BE2C (cell line): ENCODE measurements at regions not wholly inside any gene's neighbourhood (a gene's known extent, or its start where the extent isn't known, plus 50 kb on each side); places are given as distances from the start of the nearest gene placed in this dataset.
A peak's percentile ranks its signal among the peaks of the same experiment; 100 is the strongest.
"Not testable (repeated sequence)": the region's sequence is repeated elsewhere in the genome, so short reads cannot be mapped to it uniquely, and the experiment has no call there.

Experiments
- DNase-seq: peaks from one replicate; pipeline ENCODE4 v3.0.0-alpha.2; 2020
- H3K27me3 ChIP-seq: fragments of 250-450 bp; sonication (Bioruptor Pico); 2 replicates; pipeline ENCODE4 v1.5.1; 2020; ENCODE audit warnings: mild to moderate bottlenecking
- H3K36me3 ChIP-seq: fragments of 250-450 bp; sonication (Bioruptor Pico); 2 replicates; pipeline ENCODE4 v1.5.1; 2020; ENCODE audit warnings: mild to moderate bottlenecking
- H3K4me1 ChIP-seq: fragments of 250-450 bp; sonication (Bioruptor Pico); 2 replicates; pipeline ENCODE4 v1.5.1; 2020
- H3K4me3 ChIP-seq: 2 replicates; pipeline ENCODE4 v1.5.1; 2011; ENCODE audit warnings: low read depth, low read length
- H3K9me3 ChIP-seq: fragments of 250-450 bp; sonication (Bioruptor Pico); 2 replicates; pipeline ENCODE4 v1.5.1; 2020
- TF ChIP-seq, protein P1 (sequence below): IDR thresholded peaks from 2 replicates; pipeline ENCODE4 v1.5.1; 2012; ENCODE audit warnings: mild to moderate bottlenecking, low read depth, low read length

DNA sequence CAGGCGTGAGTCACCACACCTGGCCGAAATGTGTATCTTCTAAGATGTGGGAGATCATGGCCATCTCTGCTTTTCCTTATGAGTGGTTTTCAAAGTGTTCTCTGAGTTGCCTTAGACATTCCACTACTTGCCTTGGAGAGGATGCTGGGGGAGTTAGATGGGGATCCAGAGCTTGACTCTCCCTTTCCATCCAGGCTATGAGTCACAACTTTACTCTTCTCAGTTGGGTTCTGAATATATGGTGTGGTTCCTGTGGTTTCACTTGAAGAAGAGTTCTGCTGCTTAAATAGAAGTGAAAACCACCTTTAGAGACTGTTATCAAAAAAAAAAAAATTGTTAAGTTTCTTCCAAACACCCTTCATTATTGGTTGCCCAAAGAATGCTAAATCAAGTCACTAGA, 217.6 kb downstream of the ZNF608 start:
- no peak for DNase-seq
- no peaks in the 10 kb centered on the region for H3K27me3 ChIP-seq
- H3K4me1 ChIP-seq, result no peaks in the 10 kb centered on the region
- H3K36me3 ChIP-seq, result no peaks in the 10 kb centered on the region
- H3K4me3 ChIP-seq, result no peak overlapping the region
- TF ChIP-seq, protein P1, sequence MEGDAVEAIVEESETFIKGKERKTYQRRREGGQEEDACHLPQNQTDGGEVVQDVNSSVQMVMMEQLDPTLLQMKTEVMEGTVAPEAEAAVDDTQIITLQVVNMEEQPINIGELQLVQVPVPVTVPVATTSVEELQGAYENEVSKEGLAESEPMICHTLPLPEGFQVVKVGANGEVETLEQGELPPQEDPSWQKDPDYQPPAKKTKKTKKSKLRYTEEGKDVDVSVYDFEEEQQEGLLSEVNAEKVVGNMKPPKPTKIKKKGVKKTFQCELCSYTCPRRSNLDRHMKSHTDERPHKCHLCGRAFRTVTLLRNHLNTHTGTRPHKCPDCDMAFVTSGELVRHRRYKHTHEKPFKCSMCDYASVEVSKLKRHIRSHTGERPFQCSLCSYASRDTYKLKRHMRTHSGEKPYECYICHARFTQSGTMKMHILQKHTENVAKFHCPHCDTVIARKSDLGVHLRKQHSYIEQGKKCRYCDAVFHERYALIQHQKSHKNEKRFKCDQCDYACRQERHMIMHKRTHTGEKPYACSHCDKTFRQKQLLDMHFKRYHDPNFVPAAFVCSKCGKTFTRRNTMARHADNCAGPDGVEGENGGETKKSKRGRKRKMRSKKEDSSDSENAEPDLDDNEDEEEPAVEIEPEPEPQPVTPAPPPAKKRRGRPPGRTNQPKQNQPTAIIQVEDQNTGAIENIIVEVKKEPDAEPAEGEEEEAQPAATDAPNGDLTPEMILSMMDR, result no peak
- no peaks in the 10 kb centered on the region for H3K9me3 ChIP-seq

- DNase-seq, result no peak
- H3K4me1 ChIP-seq, result no peaks in the 10 kb centered on the region
- H3K27me3 ChIP-seq, result no peaks in the 10 kb centered on the region
- H3K4me3 ChIP-seq, result no peak overlapping the region
- no peaks in the 10 kb centered on the region for H3K9me3 ChIP-seq
- H3K36me3 ChIP-seq, result no peaks in the 10 kb centered on the region
- TF ChIP-seq, protein P1, result no peak
Measured at GRCh38 chr5:124527220-124527991, 219.0 kb downstream of the ZNF608 start.

DNA sequence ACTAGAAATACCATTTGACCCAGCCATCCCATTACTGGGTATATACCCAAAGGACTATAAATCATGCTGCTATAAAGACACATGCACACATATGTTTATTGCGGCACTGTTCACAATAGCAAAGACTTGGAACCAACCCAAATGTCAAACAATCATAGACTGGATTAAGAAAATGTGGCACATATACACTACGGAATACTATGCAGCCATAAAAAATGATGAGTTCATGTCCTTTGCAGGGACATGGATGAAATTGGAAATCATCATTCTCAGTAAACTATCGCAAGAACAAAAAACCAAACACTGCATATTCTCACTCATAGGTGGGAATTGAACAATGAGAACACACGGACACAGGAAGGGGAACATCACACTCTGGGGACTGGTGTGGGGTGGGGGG, 220.4 kb downstream of the ZNF608 start:
- not testable (repeated sequence) for DNase-seq, H3K27me3 ChIP-seq, H3K9me3 ChIP-seq, H3K4me1 ChIP-seq, H3K36me3 ChIP-seq, H3K4me3 ChIP-seq

DNA sequence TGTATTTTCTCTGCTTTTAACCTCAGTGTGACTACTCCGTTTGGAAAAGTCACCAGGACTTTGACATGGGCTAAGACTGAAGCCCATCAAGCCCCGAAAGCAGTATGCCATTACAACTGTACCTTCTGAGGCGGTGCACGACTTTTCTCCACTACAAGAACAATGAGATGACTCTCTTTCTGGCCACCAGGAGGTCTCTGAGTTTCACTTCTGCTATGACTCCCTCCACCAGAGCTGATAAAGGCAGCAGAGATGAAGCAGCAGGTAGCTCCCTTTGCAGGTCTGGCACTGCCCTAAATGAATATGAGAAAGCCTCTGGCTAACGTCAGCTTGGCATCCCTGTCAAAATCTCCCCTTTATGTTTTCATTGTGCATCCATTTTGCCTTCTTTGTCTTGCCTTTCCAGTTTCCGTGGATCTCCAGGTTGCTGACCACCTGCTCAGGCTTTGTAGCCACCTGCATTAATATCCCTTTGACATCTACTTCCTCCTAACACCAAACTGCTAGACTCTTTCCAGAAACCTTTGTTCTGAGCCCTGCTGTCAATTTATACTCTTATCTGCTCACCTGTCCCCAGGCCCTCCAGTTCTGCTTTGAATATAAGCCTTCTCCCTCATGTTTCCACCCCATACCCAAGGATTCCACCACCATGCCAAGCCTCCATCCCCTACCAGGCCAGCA, 221.7 kb downstream of the ZNF608 start:
- Histone ChIP-seq H3K27me3 (no peaks in the 10 kb centered on the region), H3K4me1 (no peaks in the 10 kb centered on the region), H3K9me3 (no peaks in the 10 kb centered on the region), H3K4me3 (no peak overlapping the region), H3K36me3 (no peaks in the 10 kb centered on the region)
- no peak for DNase-seq
- TF ChIP-seq, protein P1, result peak; percentile 19; the same call in 1 of the 2 replicates

GRCh38 chr5:124523897-124524296, 222.5 kb downstream of the ZNF608 start:
- no peak for DNase-seq
- no peaks in the 10 kb centered on the region for H3K4me1 ChIP-seq
- no peak overlapping the region for H3K4me3 ChIP-seq
- no peaks in the 10 kb centered on the region for H3K36me3 ChIP-seq
- no peaks in the 10 kb centered on the region for H3K9me3 ChIP-seq
- H3K27me3 ChIP-seq, result no peaks in the 10 kb centered on the region
- TF ChIP-seq, protein P1, result no peak

DNA sequence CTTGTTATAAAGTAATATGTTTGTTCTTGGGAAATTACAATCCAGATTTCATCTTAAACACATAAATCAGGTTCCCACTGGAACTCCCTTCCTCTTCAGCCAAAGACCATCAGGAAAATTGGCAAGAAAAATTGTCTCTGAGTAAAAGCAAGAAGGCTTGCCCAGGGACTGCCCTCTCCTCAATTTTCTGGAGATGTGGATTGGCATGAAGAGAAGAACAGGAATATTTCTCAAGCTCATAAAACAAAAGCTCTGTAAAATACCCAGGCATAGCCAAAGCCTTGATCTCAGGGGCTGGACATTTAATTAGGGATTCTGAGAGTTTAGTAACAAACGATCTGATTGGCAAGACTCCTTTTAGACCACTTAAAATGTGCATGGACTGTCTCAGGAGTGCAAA, 223.4 kb downstream of the ZNF608 start:
- no peaks in the 10 kb centered on the region for H3K36me3 ChIP-seq
- H3K4me3 ChIP-seq, result no peak overlapping the region
- DNase-seq, result no peak
- no peaks in the 10 kb centered on the region for H3K4me1 ChIP-seq
- H3K9me3 ChIP-seq, result no peaks in the 10 kb centered on the region
- H3K27me3 ChIP-seq, result no peaks in the 10 kb centered on the region
- TF ChIP-seq, protein P1, result no peak
